Effector memory CD8-positive, alpha-beta T cell (primary cell): ENCODE measurements at regions not wholly inside any gene's neighbourhood (a gene's known extent, or its start where the extent isn't known, plus 50 kb on each side); places are given as distances from the start of the nearest gene placed in this dataset.
"Not testable (repeated sequence)": the region's sequence is repeated elsewhere in the genome, so short reads cannot be mapped to it uniquely, and the experiment has no call there.

ENCODE experiments used
- ATAC-seq: fragments of 150-1000 bp; cut with Tn5 transposase; replicated peaks from 2 replicates; pipeline ENCODE4 v1.10.0; 2021; ENCODE audit warnings: mild to moderate bottlenecking, moderate library complexity
- DNase-seq, 3 experiments: peaks; one replicate each; pipeline ENCODE4 v3.0.0; 2021
- H3K27ac Mint-ChIP-seq, 2 donors: one replicate each; pipeline ENCODE4 v1.8.0; 2022; ENCODE audit warnings: mild to moderate bottlenecking in 2 of 2, mixed read lengths in 2 of 2, moderate library complexity in 2 of 2
- H3K27me3 Mint-ChIP-seq, 2 donors: one replicate each; pipeline ENCODE4 v1.8.0; 2022; ENCODE audit warnings: mixed read lengths in 2 of 2
- H3K36me3 Mint-ChIP-seq: one replicate; pipeline ENCODE4 v1.8.0; 2022; ENCODE audit warnings: mild to moderate bottlenecking, moderate library complexity, mixed read lengths; ENCODE audit not compliant: insufficient read depth
- H3K4me1 Mint-ChIP-seq, 2 donors: one replicate each; pipeline ENCODE4 v1.8.0; 2022; ENCODE audit warnings: low read depth in 2 of 2, mixed read lengths in 2 of 2
- H3K4me3 Mint-ChIP-seq, 2 donors: one replicate each; pipeline ENCODE4 v1.8.0; 2022; ENCODE audit warnings: mild to moderate bottlenecking in 2 of 2, mixed read lengths in 2 of 2, moderate library complexity in 2 of 2
- H3K9me3 Mint-ChIP-seq, 2 donors: one replicate each; pipeline ENCODE4 v1.8.0; 2022; ENCODE audit warnings: mixed read lengths in 2 of 2

DNA sequence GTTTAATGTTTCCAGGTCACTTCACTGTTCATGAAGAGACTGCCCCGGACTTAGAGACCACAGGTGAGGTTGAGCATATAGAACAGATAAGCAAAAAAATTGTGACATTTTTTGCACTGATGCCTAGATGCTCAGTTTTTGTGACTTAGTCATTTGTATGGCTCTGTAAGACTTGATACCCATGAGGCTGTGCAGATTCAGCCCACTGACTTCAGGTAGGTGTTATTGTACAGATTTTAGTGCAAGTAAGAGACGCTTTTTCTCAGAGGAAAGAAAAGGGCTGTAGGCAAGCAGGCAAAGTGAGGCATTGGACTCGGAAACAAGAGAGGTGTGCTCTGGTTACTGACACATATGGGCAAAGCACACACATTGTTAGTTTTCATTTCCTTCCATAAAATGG lies 820.1 kb upstream of the SORCS1 start:
- peaks cover 0 to 11% of the 10 kb centered on the region in 2 donors for H3K9me3 Mint-ChIP-seq

DNA sequence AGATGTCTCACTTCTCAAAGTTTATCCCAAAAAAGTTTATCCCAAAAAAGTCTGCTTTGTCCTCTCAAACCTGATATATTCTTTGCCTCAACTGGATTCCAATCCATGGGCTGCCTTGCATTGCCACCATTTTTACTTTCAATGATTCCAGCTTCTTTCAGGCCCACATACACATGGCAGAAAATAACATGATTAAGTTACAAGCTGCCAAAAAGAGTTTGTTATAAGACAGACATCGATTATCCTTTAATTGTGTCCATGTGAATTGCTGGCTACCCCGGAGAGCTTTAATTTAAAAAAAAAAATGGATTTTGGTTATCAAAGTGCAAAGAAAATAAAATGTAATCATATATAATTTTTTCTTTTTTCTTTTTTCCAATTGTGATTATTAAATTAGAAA lies 819.6 kb upstream of the SORCS1 start:
- Mint-ChIP-seq H3K27ac (no peak overlapping the region), H3K4me1 (no peaks in the 10 kb centered on the region), H3K4me3 (no peak overlapping the region), H3K27me3 (no peaks in the 10 kb centered on the region), H3K36me3 (no peaks in the 10 kb centered on the region), H3K9me3 (peaks cover 0 to 10% of the 10 kb centered on the region in 2 donors)
- no peak for ATAC-seq
- no peak for DNase-seq

More for the DNA sequence above, 820.1 kb upstream of the SORCS1 start:
- Mint-ChIP-seq H3K27me3 (no peaks in the 10 kb centered on the region), H3K27ac (no peak overlapping the region), H3K4me1 (no peaks in the 10 kb centered on the region), H3K4me3 (no peak overlapping the region), H3K36me3 (no peaks in the 10 kb centered on the region)
- DNase-seq = no peak
- no peak for ATAC-seq

- ATAC-seq (no peak), DNase-seq (no peak)
- no peak overlapping the region for H3K4me3 Mint-ChIP-seq
- H3K4me1 Mint-ChIP-seq = no peaks in the 10 kb centered on the region
- H3K9me3 Mint-ChIP-seq = peaks cover 0 to 9% of the 10 kb centered on the region in 2 donors
- H3K36me3 Mint-ChIP-seq = no peaks in the 10 kb centered on the region
- H3K27ac Mint-ChIP-seq = no peak overlapping the region
- H3K27me3 Mint-ChIP-seq = no peaks in the 10 kb centered on the region
Observed at GRCh38 chr10:107978455-107978854, 813.9 kb upstream of the SORCS1 start.

DNA sequence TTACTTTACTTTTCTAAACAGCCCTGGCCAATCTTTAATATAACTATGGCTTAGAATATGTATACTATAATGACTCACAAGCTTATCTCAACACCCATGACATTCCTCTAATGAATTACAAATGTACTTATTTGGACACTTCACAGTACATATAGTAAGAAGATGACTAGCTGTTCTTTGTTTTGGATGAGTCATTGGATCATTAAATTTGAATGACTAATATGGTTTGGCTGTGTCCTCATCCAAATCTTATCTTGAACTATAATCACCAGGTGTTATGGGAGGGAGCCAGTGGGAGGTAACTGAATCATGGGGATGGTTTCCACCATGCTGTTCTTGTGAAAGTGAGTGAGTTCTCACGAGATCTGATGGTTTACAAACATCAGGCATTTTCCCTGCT lies 807.5 kb upstream of the SORCS1 start:
- Mint-ChIP-seq H3K36me3 (peaks cover 3% of the 10 kb centered on the region), H3K4me3 (no peak overlapping the region), H3K9me3 (peaks cover 7 to 8% of the 10 kb centered on the region in 2 donors), H3K4me1 (no peaks in the 10 kb centered on the region), H3K27ac (no peak overlapping the region), H3K27me3 (no peaks in the 10 kb centered on the region)
- DNase-seq (no peak), ATAC-seq (no peak)

GRCh38 chr10:107971411-107971810 lies 806.9 kb upstream of the SORCS1 start:
- no peak for ATAC-seq
- Mint-ChIP-seq H3K27ac (no peak overlapping the region), H3K27me3 (no peaks in the 10 kb centered on the region), H3K4me3 (no peak overlapping the region), H3K4me1 (no peaks in the 10 kb centered on the region), H3K9me3 (peaks cover 7 to 8% of the 10 kb centered on the region in 2 donors), H3K36me3 (peaks cover 3% of the 10 kb centered on the region)
- no peak for DNase-seq

GRCh38 chr10:107970512-107970911 lies 806.0 kb upstream of the SORCS1 start:
- Mint-ChIP-seq H3K27ac (no peak overlapping the region), H3K36me3 (peaks cover 3% of the 10 kb centered on the region), H3K9me3 (peaks cover 4 to 8% of the 10 kb centered on the region in 2 donors), H3K4me3 (no peak overlapping the region), H3K4me1 (no peaks in the 10 kb centered on the region), H3K27me3 (no peaks in the 10 kb centered on the region)
- ATAC-seq (no peak), DNase-seq (no peak)

GRCh38 chr10:107969936-107970335 lies 805.4 kb upstream of the SORCS1 start:
- H3K27ac Mint-ChIP-seq = no peak overlapping the region
- ATAC-seq = no peak
- no peaks in the 10 kb centered on the region for H3K27me3 Mint-ChIP-seq
- peaks cover 3% of the 10 kb centered on the region for H3K36me3 Mint-ChIP-seq
- no peaks in the 10 kb centered on the region for H3K4me1 Mint-ChIP-seq
- DNase-seq = no peak
- H3K4me3 Mint-ChIP-seq = no peak overlapping the region
- peaks cover 4 to 8% of the 10 kb centered on the region in 2 donors for H3K9me3 Mint-ChIP-seq

GRCh38 chr10:107966826-107967225 lies 802.3 kb upstream of the SORCS1 start:
- Mint-ChIP-seq H3K4me1 (no peaks in the 10 kb centered on the region), H3K9me3 (peaks cover 0 to 2% of the 10 kb centered on the region in 2 donors), H3K36me3 (peaks cover 3% of the 10 kb centered on the region), H3K4me3 (no peak overlapping the region), H3K27ac (no peak overlapping the region), H3K27me3 (no peaks in the 10 kb centered on the region)
- ATAC-seq = no peak
- DNase-seq = no peak

DNA sequence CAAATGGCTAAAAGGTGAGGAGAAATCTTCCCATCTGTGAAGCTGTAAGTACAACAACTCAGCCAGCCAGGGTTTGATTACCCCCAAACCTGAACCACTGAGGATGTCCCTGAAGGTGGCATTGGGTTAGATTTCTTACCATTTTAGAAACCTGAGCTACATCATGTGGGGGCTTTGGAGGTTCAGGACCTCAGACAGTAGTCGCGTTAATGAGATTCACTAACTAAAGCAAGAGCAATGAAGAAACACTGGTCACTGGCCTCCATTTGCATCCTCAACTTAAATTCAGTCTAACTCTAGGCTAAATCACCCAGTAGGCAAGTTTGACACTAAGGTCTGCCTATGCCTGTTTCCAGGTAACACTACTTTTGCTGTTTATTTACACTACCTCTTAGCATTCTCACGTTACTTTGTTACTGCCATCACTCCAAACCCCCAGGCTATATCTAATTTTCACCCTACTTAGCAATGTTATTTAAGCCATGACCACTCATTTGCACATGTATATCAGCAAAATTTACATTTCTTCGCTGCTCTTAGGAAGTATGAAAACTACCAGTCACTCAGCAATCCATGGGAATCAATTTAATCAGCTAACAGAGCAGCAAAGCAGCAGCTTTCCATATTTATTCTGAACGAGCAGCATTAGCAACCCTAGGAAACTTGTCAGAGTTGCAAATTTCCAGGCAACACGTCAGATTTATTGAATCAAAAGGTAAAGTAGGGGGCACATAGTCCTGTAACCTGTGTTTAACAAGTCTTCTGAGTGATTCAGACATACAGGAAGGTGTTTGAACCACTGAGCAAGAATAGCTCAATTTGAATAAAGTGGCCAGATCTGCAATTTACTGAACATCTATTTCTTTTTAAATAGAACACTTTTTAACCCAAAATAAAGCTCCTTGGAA lies 788.4 kb upstream of the SORCS1 start:
- H3K27me3 Mint-ChIP-seq = no peaks in the 10 kb centered on the region
- ATAC-seq = no peak
- no peak overlapping the region for H3K27ac Mint-ChIP-seq
- H3K9me3 Mint-ChIP-seq = peaks cover 16 to 19% of the 10 kb centered on the region in 2 donors
- no peaks in the 10 kb centered on the region for H3K4me1 Mint-ChIP-seq
- DNase-seq = no peak
- H3K36me3 Mint-ChIP-seq = no peaks in the 10 kb centered on the region
- no peak overlapping the region for H3K4me3 Mint-ChIP-seq

GRCh38 chr10:107950411-107951062 lies 786.0 kb upstream of the SORCS1 start:
- H3K36me3 Mint-ChIP-seq, DNase-seq, H3K27ac Mint-ChIP-seq, H3K27me3 Mint-ChIP-seq, H3K4me3 Mint-ChIP-seq, ATAC-seq, H3K4me1 Mint-ChIP-seq: not testable (repeated sequence)
- H3K9me3 Mint-ChIP-seq = peaks cover 8 to 23% of the 10 kb centered on the region in 2 donors

GRCh38 chr10:107942826-107943225 lies 778.3 kb upstream of the SORCS1 start:
- H3K27ac Mint-ChIP-seq = no peak overlapping the region
- H3K4me1 Mint-ChIP-seq = no peaks in the 10 kb centered on the region
- H3K9me3 Mint-ChIP-seq = peaks cover 7% of the 10 kb centered on the region in 2 donors
- ATAC-seq (no peak), DNase-seq (no peak)
- no peaks in the 10 kb centered on the region for H3K27me3 Mint-ChIP-seq
- H3K36me3 Mint-ChIP-seq = no peaks in the 10 kb centered on the region
- no peak overlapping the region for H3K4me3 Mint-ChIP-seq

DNA sequence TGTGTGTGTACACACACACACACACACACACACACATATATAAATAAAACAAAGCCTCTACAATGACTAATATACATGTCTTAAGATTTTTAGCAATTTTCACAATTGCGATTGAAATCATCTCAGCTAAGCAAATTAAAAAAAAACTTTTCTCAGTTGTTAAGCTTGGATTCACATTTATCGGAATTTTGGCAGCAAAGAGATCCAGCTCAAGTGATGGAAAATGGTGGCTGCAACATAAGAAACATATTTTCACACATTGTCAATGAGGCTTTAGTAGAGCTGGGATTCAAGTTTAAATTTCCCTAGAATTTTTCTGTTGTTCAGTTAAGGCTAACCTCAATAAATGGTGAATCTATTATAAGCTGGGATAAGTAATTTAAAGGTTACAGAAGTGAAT lies 768.6 kb upstream of the SORCS1 start:
- Mint-ChIP-seq H3K27me3 (no peaks in the 10 kb centered on the region), H3K9me3 (peaks cover 8 to 12% of the 10 kb centered on the region in 2 donors), H3K36me3 (no peaks in the 10 kb centered on the region), H3K27ac (no peak overlapping the region), H3K4me1 (no peaks in the 10 kb centered on the region), H3K4me3 (no peak overlapping the region)
- ATAC-seq = no peak
- no peak for DNase-seq

- ATAC-seq (no peak), DNase-seq (no peak)
- Mint-ChIP-seq H3K9me3 (peaks cover 8 to 12% of the 10 kb centered on the region in 2 donors), H3K27ac (no peak overlapping the region), H3K27me3 (no peaks in the 10 kb centered on the region), H3K4me1 (no peaks in the 10 kb centered on the region), H3K36me3 (no peaks in the 10 kb centered on the region), H3K4me3 (no peak overlapping the region)
Observed at GRCh38 chr10:107931808-107932207, 767.3 kb upstream of the SORCS1 start.

GRCh38 chr10:107930037-107930436 lies 765.5 kb upstream of the SORCS1 start:
- no peak for ATAC-seq
- H3K9me3 Mint-ChIP-seq = peaks cover 8 to 14% of the 10 kb centered on the region in 2 donors
- H3K4me1 Mint-ChIP-seq = no peaks in the 10 kb centered on the region
- no peaks in the 10 kb centered on the region for H3K27me3 Mint-ChIP-seq
- no peak overlapping the region for H3K27ac Mint-ChIP-seq
- DNase-seq = no peak
- H3K36me3 Mint-ChIP-seq = no peaks in the 10 kb centered on the region
- no peak overlapping the region for H3K4me3 Mint-ChIP-seq
